GM12892 (cell line): ENCODE measurements at regions not wholly inside any gene's neighbourhood (a gene's known extent, or its start where the extent isn't known, plus 50 kb on each side); places are given as distances from the start of the nearest gene placed in this dataset.
"Not testable (repeated sequence)": the region's sequence is repeated elsewhere in the genome, so short reads cannot be mapped to it uniquely, and the experiment has no call there.

Experiments used
- POLR2A ChIP-seq: IDR thresholded peaks from 2 replicates; pipeline ENCODE4 v1.6.1; 2011; ENCODE audit warnings: low read depth, low read length, control low read depth
- POLR2AphosphoS5 ChIP-seq: IDR thresholded peaks from 2 replicates; pipeline ENCODE4 v1.6.1; 2011; ENCODE audit warnings: low read depth, low read length, control low read depth
- TAF1 ChIP-seq: IDR thresholded peaks from 2 replicates; pipeline ENCODE4 v1.6.1; 2011; ENCODE audit warnings: low read depth, mild to moderate bottlenecking, control low read depth, low read length, borderline replicate concordance

DNA sequence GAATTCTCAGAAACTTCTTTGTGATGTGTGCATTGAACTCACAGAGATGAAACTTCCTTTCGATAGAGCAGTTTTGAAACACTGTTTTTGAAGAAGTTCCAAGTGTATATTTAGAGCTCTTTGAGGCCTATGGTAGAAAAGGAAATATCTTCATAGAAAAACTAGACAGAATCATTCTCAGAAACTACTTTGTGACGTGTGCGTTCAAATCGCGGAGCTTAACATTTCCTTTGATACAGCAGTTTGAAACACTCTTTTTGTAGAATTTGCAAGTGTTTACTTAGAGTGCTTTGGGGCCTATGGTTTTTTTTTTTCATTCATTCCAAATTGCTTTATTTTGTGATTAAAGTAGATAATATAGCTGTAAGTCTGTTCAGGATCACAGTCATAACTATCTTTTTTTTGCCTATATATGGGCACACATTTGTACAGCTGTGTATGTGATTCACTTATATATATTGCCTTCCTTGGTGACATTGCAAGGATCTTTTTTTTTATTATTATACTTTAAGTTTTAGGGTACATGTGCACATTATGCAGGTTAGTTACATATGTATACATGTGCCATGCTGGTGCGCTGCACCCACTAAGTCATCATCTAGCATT is 643.9 kb upstream of the ZNF337 start:
- not testable (repeated sequence) for TF ChIP-seq POLR2A, POLR2AphosphoS5, TAF1
